GM23338 (cell line): ENCODE measurements at regions not wholly inside any gene's neighbourhood (a gene's known extent, or its start where the extent isn't known, plus 50 kb on each side); places are given as distances from the start of the nearest gene placed in this dataset. TPM values are rescaled to one million over a fixed set of nuclear protein-coding genes. Genes with fewer than 3 reads are reported as not detected.

ENCODE experiments used
- ATAC-seq: fragments of 200-7000 bp; cut with Tn5 transposase; 3 replicates; pipeline ENCODE4 v1.9.1; 2020
- DNase-seq: peaks from one replicate; pipeline ENCODE4 v3.0.0-alpha.2; 2015; ENCODE audit warnings: low spot score
- H2AFZ ChIP-seq: fragments of 200-600 bp; sonication (generic); 2 replicates; pipeline ENCODE4 v1.8.0; 2016; ENCODE audit warnings: antibody characterized with exemption, mild to moderate bottlenecking, moderate library complexity
- H3F3A ChIP-seq: fragments of 200-600 bp; sonication (generic); replicated peaks from 2 replicates; pipeline ENCODE4 v1.8.0; 2017; ENCODE audit warnings: antibody characterized with exemption, mixed run types, low read depth
- H3K27ac ChIP-seq: fragments of 200-600 bp; sonication (generic); 2 replicates; pipeline ENCODE4 v1.6.1; 2016; ENCODE audit warnings: low read depth
- H3K27me3 ChIP-seq: fragments of 200-600 bp; sonication (generic); 2 replicates; pipeline ENCODE4 v1.8.0; 2016; ENCODE audit warnings: mild to moderate bottlenecking, mixed run types, moderate library complexity; ENCODE audit not compliant: insufficient read depth
- H3K36me3 ChIP-seq: fragments of 200-600 bp; sonication (generic); 2 replicates; pipeline ENCODE4 v1.8.0; 2016; ENCODE audit warnings: mild to moderate bottlenecking; ENCODE audit not compliant: insufficient read depth
- H3K4me1 ChIP-seq: fragments of 200-600 bp; sonication (generic); 2 replicates; pipeline ENCODE4 v1.8.0; 2016; ENCODE audit warnings: mild to moderate bottlenecking, moderate library complexity; ENCODE audit not compliant: insufficient read depth
- H3K4me2 ChIP-seq: fragments of 200-600 bp; sonication (generic); 2 replicates; pipeline ENCODE4 v1.7.1; 2017; ENCODE audit warnings: mixed run types
- H3K4me3 ChIP-seq: fragments of 200-600 bp; sonication (generic); 2 replicates; pipeline ENCODE4 v1.6.1; 2016; ENCODE audit warnings: mixed run types
- H3K79me2 ChIP-seq: fragments of 200-600 bp; sonication (generic); replicated peaks from 2 replicates; pipeline ENCODE4 v1.8.0; 2017; ENCODE audit warnings: mild to moderate bottlenecking; ENCODE audit not compliant: insufficient read depth
- H3K9me2 ChIP-seq: fragments of 200-600 bp; sonication (generic); 2 replicates; pipeline ENCODE4 v1.8.0; 2017; ENCODE audit not compliant: insufficient read depth
- H4K20me1 ChIP-seq: fragments of 200-600 bp; sonication (generic); replicated peaks from 2 replicates; pipeline ENCODE4 v1.8.0; 2017; ENCODE audit warnings: mild to moderate bottlenecking; ENCODE audit not compliant: insufficient read depth
- H3K27ac Mint-ChIP-seq: 2 replicates; pipeline ENCODE4 v1.8.0; 2020; ENCODE audit warnings: inconsistent platforms, mild to moderate bottlenecking, moderate library complexity, mixed read lengths
- H3K27me3 Mint-ChIP-seq: 3 replicates; pipeline ENCODE4 v1.8.0; 2022; ENCODE audit warnings: low read depth, mild to moderate bottlenecking, moderate library complexity, mixed read lengths, inconsistent platforms; ENCODE audit not compliant: insufficient read depth, poor library complexity
- H3K36me3 Mint-ChIP-seq: 3 replicates; pipeline ENCODE4 v1.8.0; 2021; ENCODE audit warnings: low read depth, mild to moderate bottlenecking, inconsistent platforms, moderate library complexity, mixed read lengths
- H3K4me1 Mint-ChIP-seq: 3 replicates; pipeline ENCODE4 v1.8.0; 2020; ENCODE audit warnings: mild to moderate bottlenecking, inconsistent platforms, mixed read lengths
- H3K4me3 Mint-ChIP-seq: 3 replicates; pipeline ENCODE4 v1.8.0; 2021; ENCODE audit warnings: moderate library complexity, mild to moderate bottlenecking, inconsistent platforms, mixed read lengths
- H3K9me3 Mint-ChIP-seq: 3 replicates; pipeline ENCODE4 v1.8.0; 2020; ENCODE audit warnings: moderate library complexity, mild to moderate bottlenecking, inconsistent platforms, mixed read lengths
- EZH2phosphoT487 ChIP-seq: fragments of 200-600 bp; sonication (generic); IDR thresholded peaks from one replicate; pipeline ENCODE4 v1.8.1; 2018; ENCODE audit warnings: antibody characterized with exemption; ENCODE audit not compliant: unreplicated experiment
- JUNB ChIP-seq: IDR thresholded peaks from one replicate; pipeline ENCODE4 v1.6.1; 2016; ENCODE audit warnings: antibody characterized with exemption; ENCODE audit not compliant: unreplicated experiment
- microRNA counts: library from miRNA; unstranded; fragments of <30 nt; microRNA quantifications from one replicate; lab custom pipeline; 2017
- microRNA-seq: library from miRNA; unstranded; fragments of <30 nt; microRNA quantifications from one replicate; pipeline ENCODE4, GENCODE V29; 2017
- small RNA-seq: library from RNA; depleted of rRNA; stranded (forward); fragments of <200 nt; gene quantifications from one replicate; pipeline ENCODE3, GENCODE V24; 2014; ENCODE audit warnings: low replicate concordance
- TF ChIP-seq, protein P1 (sequence below), 2 experiments: fragments of 200-600 bp in 1 of 2; sonication (generic) in 1 of 2; conservative IDR thresholded peaks; 2 replicates each; pipeline versions ENCODE4 v1.5.1 to v1.6.1; 2016 to 2017; ENCODE audit warnings: antibody characterized with exemption in 2 of 2, low read depth in 2 of 2, mild to moderate bottlenecking in 2 of 2, moderate library complexity in 1 of 2

DNA sequence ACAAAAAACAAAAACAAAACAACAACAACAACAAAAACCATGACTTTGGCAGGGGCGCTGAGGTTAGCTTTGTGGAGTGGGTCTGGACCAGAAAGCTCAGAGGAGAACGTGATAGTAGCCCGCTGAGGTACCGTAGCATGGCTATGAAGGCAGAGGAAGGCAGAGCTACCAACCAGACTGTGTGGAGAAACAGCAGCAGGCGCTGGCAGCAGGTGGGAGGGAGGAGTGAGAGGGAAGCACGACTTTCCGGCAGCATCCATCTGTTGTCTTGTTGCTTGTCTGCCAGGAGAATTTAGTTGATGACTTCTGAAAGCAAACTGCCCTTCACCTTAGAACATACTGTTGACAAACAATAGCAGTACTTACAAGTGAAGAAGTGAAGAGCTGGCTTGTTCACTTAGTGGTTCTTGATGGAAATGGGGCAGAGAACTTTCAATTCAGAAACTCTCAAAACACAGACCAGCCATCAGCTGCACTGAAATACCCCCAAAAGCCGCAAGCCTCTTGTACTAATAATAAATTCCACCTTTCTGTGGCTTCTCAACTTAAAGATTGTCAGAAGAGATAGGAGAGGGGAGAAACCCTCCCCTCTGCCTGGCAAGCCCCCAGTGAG, 447.2 kb downstream of the SLITRK2 start:
- Histone ChIP-seq H3K4me2 (no peak overlapping the region), H3K4me1 (no peaks in the 10 kb centered on the region), H3F3A (no peaks in the 10 kb centered on the region), H3K79me2 (no peaks in the 10 kb centered on the region), H3K27me3 (no peaks in the 10 kb centered on the region), H3K36me3 (no peaks in the 10 kb centered on the region), H3K27ac (no peak overlapping the region), H4K20me1 (no peaks in the 10 kb centered on the region), H3K4me3 (no peak overlapping the region), H2AFZ (no peak overlapping the region), H3K9me2 (no peaks in the 10 kb centered on the region)
- peaks cover 2% of the 10 kb centered on the region for H3K27me3 Mint-ChIP-seq
- H3K36me3 Mint-ChIP-seq, result 0 out of 3 replicates have a peak, but pooled peaks cover 3% of the 10 kb centered on the region
- no peaks in the 10 kb centered on the region for H3K4me1 Mint-ChIP-seq
- H3K4me3 Mint-ChIP-seq, result no peak overlapping the region
- DNase-seq (peak; percentile 0), ATAC-seq (no peak)
- H3K27ac Mint-ChIP-seq, result no peak overlapping the region
- H3K9me3 Mint-ChIP-seq, result peaks cover 62% of the 10 kb centered on the region
- TF ChIP-seq EZH2phosphoT487, result no peak

DNA sequence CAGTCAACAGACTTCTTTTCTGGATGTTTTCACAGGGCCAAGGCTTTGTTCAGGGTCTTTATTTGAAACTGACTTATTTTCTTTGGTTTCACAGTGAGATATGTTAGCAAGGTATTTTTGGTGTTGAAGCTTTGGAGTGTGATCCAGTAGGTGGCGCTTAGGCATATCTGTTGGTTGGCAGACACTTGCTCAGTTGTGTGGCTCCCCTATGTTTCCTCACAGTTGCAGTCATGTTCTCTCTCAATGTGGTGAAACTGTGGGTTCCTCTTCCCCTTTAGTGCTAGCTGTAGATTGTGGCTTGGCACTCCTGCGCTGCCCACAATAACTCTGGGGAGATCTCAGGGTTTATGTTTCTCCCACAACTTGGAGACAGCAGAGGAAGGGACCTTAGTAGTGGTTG, 460.8 kb downstream of the SLITRK2 start:
- no peaks in the 10 kb centered on the region for H3K9me2 ChIP-seq
- no peaks in the 10 kb centered on the region for H3K79me2 ChIP-seq
- no peaks in the 10 kb centered on the region for H3K4me1 ChIP-seq
- Mint-ChIP-seq H3K27ac (no peak overlapping the region), H3K9me3 (peaks cover 85% of the 10 kb centered on the region), H3K4me3 (no peak overlapping the region), H3K36me3 (peaks cover 5% of the 10 kb centered on the region; the same call in 2 of the 3 replicates), H3K27me3 (peaks cover 2% of the 10 kb centered on the region), H3K4me1 (no peaks in the 10 kb centered on the region)
- H3K4me2 ChIP-seq, result no peak overlapping the region
- no peak for TF ChIP-seq JUNB
- TF ChIP-seq, protein P1, sequence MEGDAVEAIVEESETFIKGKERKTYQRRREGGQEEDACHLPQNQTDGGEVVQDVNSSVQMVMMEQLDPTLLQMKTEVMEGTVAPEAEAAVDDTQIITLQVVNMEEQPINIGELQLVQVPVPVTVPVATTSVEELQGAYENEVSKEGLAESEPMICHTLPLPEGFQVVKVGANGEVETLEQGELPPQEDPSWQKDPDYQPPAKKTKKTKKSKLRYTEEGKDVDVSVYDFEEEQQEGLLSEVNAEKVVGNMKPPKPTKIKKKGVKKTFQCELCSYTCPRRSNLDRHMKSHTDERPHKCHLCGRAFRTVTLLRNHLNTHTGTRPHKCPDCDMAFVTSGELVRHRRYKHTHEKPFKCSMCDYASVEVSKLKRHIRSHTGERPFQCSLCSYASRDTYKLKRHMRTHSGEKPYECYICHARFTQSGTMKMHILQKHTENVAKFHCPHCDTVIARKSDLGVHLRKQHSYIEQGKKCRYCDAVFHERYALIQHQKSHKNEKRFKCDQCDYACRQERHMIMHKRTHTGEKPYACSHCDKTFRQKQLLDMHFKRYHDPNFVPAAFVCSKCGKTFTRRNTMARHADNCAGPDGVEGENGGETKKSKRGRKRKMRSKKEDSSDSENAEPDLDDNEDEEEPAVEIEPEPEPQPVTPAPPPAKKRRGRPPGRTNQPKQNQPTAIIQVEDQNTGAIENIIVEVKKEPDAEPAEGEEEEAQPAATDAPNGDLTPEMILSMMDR (conservative IDR thresholded peaks at IDR 0.05; ENCODE audit: low read depth in 2 of 2), result peak; percentile 42 to 69
- H4K20me1 ChIP-seq, result no peaks in the 10 kb centered on the region
- ATAC-seq, result no peak
- no peak overlapping the region for H3K4me3 ChIP-seq
- peak; percentile 40 for DNase-seq
- H3K27ac ChIP-seq, result no peak overlapping the region
- H3F3A ChIP-seq, result no peaks in the 10 kb centered on the region
- H3K36me3 ChIP-seq, result no peaks in the 10 kb centered on the region
- H3K27me3 ChIP-seq, result no peaks in the 10 kb centered on the region
- no peak overlapping the region for H2AFZ ChIP-seq

MicroRNA genes in the stretch of these regions (microRNA counts, 767-probe panel; counts per million panel counts)
- microRNA hsa-miR-888-5p (lab: Ali Mortazavi, UCI), result not detected
- microRNA hsa-miR-890 (lab: Ali Mortazavi, UCI), result not detected
- microRNA hsa-miR-891a (lab: Ali Mortazavi, UCI), result not detected
- not detected for microRNA hsa-miR-891b (lab: Ali Mortazavi, UCI)
- microRNA hsa-miR-892a (lab: Ali Mortazavi, UCI), result not detected
- not detected for microRNA hsa-miR-892b (lab: Ali Mortazavi, UCI)

Small RNA genes in the stretch of these regions (microRNA-seq; reads per million reads assigned to microRNA genes)
- not detected for gene MIR888
- gene MIR890, result not detected
- not detected for gene MIR891A
- not detected for gene MIR891B
- not detected for gene MIR892A
- gene MIR892B, result not detected
- not detected for gene MIR892C

Small RNA genes in the stretch of these regions (small RNA-seq; reads per million reads assigned to genes)
- not detected for gene MIR888
- not detected for gene MIR890
- not detected for gene MIR891A
- not detected for gene MIR891B
- gene MIR892A, result not detected
- not detected for gene MIR892B
- not detected for gene MIR892C
